GM10266 (cell line): ENCODE measurements at regions not wholly inside any gene's neighbourhood (a gene's known extent, or its start where the extent isn't known, plus 50 kb on each side); places are given as distances from the start of the nearest gene placed in this dataset.
"Not testable (repeated sequence)": the region's sequence is repeated elsewhere in the genome, so short reads cannot be mapped to it uniquely, and the experiment has no call there.

Experiments
- DNase-seq: peaks from one replicate; pipeline ENCODE4 v3.0.0; 2012; ENCODE audit errors: extremely low spot score
- TF ChIP-seq, protein P1 (sequence below): IDR thresholded peaks from 2 replicates; pipeline ENCODE4 v1.5.1; 2012; ENCODE audit warnings: mild to moderate bottlenecking, low read depth; ENCODE audit not compliant: control insufficient read depth, insufficient read depth; ENCODE audit errors: missing control alignments

GRCh38 chr4:3874525-3875110, 108.4 kb downstream of the ADRA2C start:
- TF ChIP-seq, protein P1, sequence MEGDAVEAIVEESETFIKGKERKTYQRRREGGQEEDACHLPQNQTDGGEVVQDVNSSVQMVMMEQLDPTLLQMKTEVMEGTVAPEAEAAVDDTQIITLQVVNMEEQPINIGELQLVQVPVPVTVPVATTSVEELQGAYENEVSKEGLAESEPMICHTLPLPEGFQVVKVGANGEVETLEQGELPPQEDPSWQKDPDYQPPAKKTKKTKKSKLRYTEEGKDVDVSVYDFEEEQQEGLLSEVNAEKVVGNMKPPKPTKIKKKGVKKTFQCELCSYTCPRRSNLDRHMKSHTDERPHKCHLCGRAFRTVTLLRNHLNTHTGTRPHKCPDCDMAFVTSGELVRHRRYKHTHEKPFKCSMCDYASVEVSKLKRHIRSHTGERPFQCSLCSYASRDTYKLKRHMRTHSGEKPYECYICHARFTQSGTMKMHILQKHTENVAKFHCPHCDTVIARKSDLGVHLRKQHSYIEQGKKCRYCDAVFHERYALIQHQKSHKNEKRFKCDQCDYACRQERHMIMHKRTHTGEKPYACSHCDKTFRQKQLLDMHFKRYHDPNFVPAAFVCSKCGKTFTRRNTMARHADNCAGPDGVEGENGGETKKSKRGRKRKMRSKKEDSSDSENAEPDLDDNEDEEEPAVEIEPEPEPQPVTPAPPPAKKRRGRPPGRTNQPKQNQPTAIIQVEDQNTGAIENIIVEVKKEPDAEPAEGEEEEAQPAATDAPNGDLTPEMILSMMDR = no peak
- DNase-seq = no peak

DNA sequence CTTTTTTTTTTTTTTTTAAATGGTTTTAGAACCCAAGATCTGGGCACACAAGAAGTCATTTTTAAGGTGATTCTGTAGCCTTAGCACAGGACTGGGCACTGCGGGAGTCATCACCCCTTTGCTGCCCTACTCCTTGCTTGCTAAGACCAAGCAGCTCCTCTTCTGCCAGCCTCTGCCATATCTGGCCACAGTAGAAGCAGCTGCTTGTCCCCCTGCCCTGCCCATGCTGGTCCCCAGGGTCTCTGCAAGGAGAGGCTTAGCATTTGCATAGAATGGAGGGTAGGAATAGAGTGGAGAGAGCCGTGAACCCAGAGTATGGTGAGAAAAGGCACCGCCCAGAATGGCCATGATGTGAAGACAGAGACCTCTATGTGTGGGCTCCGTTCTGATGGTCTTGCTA, 109.3 kb downstream of the ADRA2C start:
- no peak for DNase-seq
- TF ChIP-seq, protein P1 = no peak

DNA sequence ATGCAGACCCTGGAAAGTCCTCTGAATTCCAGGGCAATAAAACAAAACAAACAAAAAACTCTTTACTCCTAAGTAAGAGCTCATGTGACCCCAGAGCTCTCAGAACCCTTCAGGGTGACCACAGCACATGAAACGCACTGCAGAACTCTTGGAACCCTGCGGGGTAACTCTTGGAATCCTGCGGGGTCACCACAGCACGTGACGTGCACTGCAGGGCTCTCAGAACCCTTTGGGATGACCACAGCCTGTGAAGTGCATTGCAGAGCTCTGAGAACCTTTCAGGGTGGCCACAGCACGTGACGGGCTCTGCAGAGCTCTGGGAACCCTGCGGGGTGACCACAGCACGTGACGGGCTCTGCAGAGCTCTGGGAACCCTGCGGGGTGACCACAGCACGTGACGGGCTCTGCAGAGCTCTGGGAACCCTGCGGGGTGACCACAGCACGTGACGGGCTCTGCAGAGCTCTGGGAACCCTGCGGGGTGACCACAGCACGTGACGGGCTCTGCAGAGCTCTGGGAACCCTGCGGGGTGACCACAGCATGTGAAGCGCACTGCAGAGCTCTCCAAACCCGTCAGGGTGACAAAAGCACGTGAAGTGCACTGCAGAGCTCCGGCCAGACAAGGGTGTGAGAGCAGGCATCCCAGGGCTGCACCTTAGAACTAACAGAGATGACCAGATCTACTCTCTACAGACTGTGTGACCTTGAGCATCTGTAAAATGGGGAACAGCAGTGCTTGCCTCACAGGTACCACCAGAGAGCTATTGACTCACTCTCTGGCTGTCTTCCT, 110.1 kb downstream of the ADRA2C start:
- DNase-seq = not testable (repeated sequence)

DNA sequence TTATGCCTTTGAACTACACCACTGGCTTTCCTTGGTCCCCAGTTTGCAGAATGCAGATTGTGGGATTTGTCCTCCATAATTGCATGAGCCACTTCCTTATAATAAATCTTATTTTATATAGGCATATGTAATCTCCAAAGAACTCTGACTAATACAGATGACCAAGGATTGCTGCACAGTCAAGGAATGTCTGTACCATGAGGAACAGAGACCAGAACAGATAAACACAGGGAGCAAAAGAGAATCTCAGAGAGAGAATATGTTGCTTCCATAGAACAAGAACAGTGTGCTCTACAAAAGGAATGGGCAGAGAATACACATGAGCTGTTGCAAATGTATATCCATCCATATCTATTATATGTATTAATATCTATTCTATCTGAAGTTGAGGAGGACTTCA, 111.1 kb downstream of the ADRA2C start:
- TF ChIP-seq, protein P1 = no peak
- DNase-seq = no peak

DNA sequence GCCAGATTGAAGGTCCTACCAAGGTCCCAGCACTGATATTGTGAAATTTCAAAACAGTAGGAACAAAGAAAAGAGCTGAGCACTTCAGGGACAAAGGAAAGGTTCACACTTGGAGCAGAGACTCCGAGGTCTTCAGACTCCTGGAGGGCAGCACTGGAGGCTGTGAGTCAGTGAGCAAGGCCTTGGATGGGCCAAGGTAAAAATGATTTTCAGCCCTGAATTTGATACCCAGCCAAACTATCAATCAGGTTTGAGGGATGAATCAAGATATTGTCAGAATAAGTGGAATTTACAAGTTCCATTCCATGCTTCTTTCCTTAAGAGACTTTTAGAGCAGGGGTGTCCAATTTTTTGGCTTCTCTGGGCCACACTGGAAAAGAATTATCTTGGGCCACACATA, 111.7 kb downstream of the ADRA2C start:
- TF ChIP-seq, protein P1 = no peak
- no peak for DNase-seq

GRCh38 chr4:3878678-3879077, 112.5 kb downstream of the ADRA2C start:
- DNase-seq = no peak
- TF ChIP-seq, protein P1 = no peak

- TF ChIP-seq, protein P1 = no peak
- peak; percentile 36 for DNase-seq
These were observed 113.8 kb downstream of the ADRA2C start for GRCh38 chr4:3879681-3880614.
